Stomach smooth muscle (tissue), 2 donors: ENCODE measurements at regions not wholly inside any gene's neighbourhood (a gene's known extent, or its start where the extent isn't known, plus 50 kb on each side); places are given as distances from the start of the nearest gene placed in this dataset.

ENCODE experiments used
- H3K27ac ChIP-seq: one replicate; pipeline ENCODE4 v1.7.0; 2013; ENCODE audit warnings: mild to moderate bottlenecking, low read length, inconsistent platforms
- H3K27me3 ChIP-seq, 2 donors: one replicate each; pipeline ENCODE4 v1.7.0; 2013; ENCODE audit warnings: low read length in 2 of 2; ENCODE audit not compliant: insufficient read depth in 2 of 2, control insufficient read depth in 1 of 2
- H3K36me3 ChIP-seq, 2 donors: one replicate each; pipeline ENCODE4 v1.7.0; 2013; ENCODE audit warnings: low read length in 2 of 2; ENCODE audit not compliant: control insufficient read depth in 2 of 2, insufficient read depth in 2 of 2
- H3K4me1 ChIP-seq: one replicate; pipeline ENCODE4 v1.7.0; 2013; ENCODE audit warnings: low read length; ENCODE audit not compliant: control insufficient read depth, insufficient read depth
- H3K4me3 ChIP-seq, 2 donors: one replicate each; pipeline ENCODE4 v1.7.0; 2013; ENCODE audit warnings: low read length in 2 of 2
- H3K9ac ChIP-seq, 2 donors: one replicate each; pipeline ENCODE4 v1.7.0; 2013; ENCODE audit warnings: low read length in 2 of 2, mild to moderate bottlenecking in 1 of 2
- H3K9me3 ChIP-seq, 2 donors: one replicate each; pipeline ENCODE4 v1.7.0; 2013; ENCODE audit warnings: low read length in 2 of 2; ENCODE audit not compliant: control insufficient read depth in 2 of 2
- donor health status: healthy.
- donor health status: Pancreatic carcinoma.

DNA sequence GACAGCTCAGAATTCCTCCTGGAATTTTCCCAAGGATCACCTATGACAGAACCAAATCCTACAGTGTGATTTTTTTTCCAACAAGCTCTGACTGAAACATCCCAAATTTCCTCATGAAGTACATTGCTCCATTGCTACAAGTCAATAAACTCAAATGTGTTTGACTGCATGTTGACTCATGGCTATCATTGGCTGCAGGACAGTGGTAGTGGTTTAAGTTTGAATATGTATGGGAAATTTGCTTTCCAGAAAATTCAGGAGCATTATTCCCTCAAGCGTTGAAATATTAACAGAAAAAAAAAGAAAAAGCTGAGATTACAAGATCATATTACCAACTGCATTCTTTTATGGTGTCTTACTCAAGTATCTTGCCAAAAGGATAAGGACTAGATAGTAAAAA is 402.8 kb upstream of the DSEL start:
- Histone ChIP-seq H3K4me3 (no peak overlapping the region), H3K27ac (no peak overlapping the region), H3K4me1 (no peaks in the 10 kb centered on the region), H3K27me3 (no peaks in the 10 kb centered on the region), H3K36me3 (no peaks in the 10 kb centered on the region), H3K9me3 (no peaks in the 10 kb centered on the region), H3K9ac (no peak overlapping the region)

DNA sequence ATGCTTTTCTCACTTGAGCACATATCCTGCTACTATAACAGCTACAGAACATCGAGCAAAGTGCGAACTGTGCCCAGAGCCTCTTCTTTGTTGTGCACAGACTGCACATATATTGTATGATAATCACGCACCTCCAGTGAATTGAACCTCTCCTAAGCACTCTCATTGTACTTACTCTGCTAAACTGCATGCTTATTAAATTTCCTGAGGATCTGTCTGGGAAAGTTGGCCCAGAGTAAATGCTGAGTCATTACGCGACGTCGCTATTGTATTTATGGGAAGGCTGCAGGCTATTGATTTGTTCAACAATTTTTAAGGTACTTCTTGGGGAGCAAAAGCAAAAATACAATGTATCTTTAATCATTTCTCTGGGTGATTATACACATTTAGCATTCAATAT is 399.6 kb upstream of the DSEL start:
- H3K27ac ChIP-seq, result no peak overlapping the region
- H3K9me3 ChIP-seq, result no peaks in the 10 kb centered on the region
- no peaks in the 10 kb centered on the region for H3K4me1 ChIP-seq
- H3K4me3 ChIP-seq, result no peak overlapping the region
- no peaks in the 10 kb centered on the region for H3K36me3 ChIP-seq
- no peak overlapping the region for H3K9ac ChIP-seq
- H3K27me3 ChIP-seq, result no peaks in the 10 kb centered on the region

DNA sequence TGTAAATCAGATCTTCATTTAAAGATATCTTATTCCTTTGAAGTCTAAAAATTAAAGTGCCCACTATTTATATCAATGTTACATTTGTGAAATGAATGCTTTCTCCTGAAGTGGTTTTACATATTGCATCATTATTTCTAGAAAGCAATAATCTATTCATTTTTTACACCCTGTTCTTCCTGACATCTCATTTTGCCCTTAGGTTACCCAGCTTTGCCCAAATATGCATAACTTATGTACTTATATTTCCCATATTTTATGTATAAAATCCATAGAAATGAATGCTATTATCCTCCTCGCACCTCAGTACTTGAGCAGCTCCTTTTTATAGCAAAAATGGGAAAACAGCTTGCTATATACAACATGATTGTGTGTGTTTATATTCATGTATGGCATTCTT is 396.5 kb upstream of the DSEL start:
- Histone ChIP-seq H3K4me1 (no peaks in the 10 kb centered on the region), H3K9me3 (no peaks in the 10 kb centered on the region), H3K4me3 (no peak overlapping the region), H3K36me3 (no peaks in the 10 kb centered on the region), H3K27ac (no peak overlapping the region), H3K27me3 (no peaks in the 10 kb centered on the region), H3K9ac (no peak overlapping the region)

DNA sequence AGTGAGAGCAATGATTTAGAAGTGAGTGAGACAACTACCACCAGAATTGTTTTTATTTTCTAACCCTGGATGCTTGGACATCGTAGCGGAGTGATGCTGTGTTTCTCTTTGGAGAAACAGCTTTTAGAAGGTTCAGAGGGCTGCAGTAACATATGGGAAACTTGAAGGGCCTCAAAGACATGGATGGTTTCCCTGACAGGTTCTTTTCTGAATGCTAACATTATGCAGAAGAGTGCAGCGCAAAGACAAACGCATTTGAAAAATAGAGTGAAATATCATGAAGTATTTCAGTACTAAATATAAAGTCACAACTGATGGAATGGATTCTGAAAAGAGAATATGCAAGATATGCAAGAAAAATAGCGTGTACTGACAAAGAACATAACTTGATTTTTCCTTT is 385.1 kb upstream of the DSEL start:
- Histone ChIP-seq H3K27me3 (no peaks in the 10 kb centered on the region), H3K27ac (no peak overlapping the region), H3K9ac (no peak overlapping the region)

DNA sequence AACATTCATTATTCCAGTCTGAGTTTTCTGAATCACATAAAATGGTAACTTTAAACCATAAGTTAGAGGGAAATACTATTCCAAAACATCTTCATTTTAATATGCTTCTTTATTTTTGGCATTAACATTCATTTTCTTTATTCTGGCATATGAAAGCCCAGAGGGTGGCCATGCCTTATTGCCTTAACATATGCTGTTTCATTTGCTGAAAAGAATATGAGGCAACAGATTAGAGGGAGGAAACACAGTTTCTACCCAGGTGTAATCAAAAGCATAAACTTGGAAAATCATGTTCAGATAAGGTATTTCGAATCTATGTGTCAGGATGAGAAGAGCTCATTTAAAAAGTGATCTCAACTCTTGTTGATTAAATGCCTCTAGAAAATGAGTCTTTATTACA is 379.9 kb upstream of the DSEL start:
- Histone ChIP-seq H3K9me3 (no peaks in the 10 kb centered on the region), H3K36me3 (no peaks in the 10 kb centered on the region), H3K27ac (no peak overlapping the region), H3K4me3 (no peak overlapping the region), H3K4me1 (no peaks in the 10 kb centered on the region), H3K9ac (no peak overlapping the region), H3K27me3 (no peaks in the 10 kb centered on the region)

More for the DNA sequence above, 385.1 kb upstream of the DSEL start:
- H3K4me1 ChIP-seq, result no peaks in the 10 kb centered on the region
- H3K4me3 ChIP-seq, result no peak overlapping the region
- H3K9me3 ChIP-seq, result no peaks in the 10 kb centered on the region
- H3K36me3 ChIP-seq, result no peaks in the 10 kb centered on the region

DNA sequence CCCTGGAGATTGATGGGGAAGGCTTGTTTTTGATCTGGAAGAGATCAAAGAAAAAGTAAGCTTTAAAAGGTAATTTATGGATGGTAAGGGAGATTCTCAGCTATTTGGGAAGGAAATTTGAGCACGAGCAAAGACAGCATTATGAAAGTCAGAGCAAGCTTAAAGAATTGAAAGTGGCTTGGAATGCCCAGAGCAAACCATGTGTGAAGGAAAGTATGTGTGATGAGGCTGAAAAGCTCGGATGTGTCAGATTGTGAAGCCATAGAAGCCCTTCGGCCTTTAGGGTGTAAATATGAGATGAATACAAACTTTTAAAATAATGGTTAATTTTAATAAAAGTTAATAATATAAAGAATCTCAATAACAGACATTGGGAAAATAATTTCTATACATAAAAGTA is 377.4 kb upstream of the DSEL start:
- H3K36me3 ChIP-seq, result no peaks in the 10 kb centered on the region
- no peak overlapping the region for H3K27ac ChIP-seq
- H3K4me3 ChIP-seq, result no peak overlapping the region
- no peaks in the 10 kb centered on the region for H3K27me3 ChIP-seq
- no peaks in the 10 kb centered on the region for H3K4me1 ChIP-seq
- no peaks in the 10 kb centered on the region for H3K9me3 ChIP-seq
- H3K9ac ChIP-seq, result no peak overlapping the region

DNA sequence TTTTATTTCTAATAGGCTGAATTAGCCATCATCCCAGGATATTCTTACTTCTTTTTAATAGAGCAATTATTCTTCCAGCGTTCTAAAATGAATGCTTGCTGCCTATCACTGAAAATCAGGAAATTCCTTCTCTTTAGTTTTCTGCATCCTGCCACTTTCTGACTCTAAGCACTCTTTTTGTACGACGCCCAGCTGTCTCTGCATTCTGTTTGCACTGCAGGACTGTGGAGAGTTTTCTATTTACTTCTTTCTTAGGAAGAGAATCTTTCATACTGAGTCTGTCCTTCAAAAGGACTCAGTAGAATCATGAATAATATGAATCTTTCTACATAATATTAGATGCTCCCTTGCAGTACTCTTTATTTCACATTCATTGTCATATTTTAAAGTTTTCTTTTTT is 360.4 kb upstream of the DSEL start:
- Histone ChIP-seq H3K9ac (no peak overlapping the region), H3K36me3 (no peaks in the 10 kb centered on the region), H3K27ac (no peak overlapping the region), H3K4me3 (no peak overlapping the region), H3K9me3 (no peaks in the 10 kb centered on the region), H3K4me1 (no peaks in the 10 kb centered on the region), H3K27me3 (no peaks in the 10 kb centered on the region)

DNA sequence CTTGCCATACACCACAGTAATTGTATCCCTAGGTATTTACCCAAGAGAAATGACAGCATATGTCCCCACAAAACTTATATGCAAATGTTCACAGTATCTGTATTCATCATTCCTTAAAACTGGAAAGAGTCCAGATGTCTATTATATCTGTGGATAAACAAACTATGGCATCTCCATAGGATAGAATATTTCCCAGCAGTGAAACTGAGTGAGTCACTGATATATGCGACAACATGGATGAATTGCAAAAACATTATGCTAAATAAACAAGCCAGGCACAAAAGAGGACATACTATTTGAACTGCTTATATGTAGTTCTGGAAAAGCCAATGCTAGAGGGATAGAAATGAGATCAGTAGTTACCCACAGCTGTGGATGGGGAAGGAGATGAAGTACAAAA is 359.4 kb upstream of the DSEL start:
- Histone ChIP-seq H3K9me3 (no peaks in the 10 kb centered on the region), H3K27me3 (no peaks in the 10 kb centered on the region), H3K36me3 (no peaks in the 10 kb centered on the region), H3K4me3 (no peak overlapping the region), H3K27ac (no peak overlapping the region), H3K9ac (no peak overlapping the region), H3K4me1 (no peaks in the 10 kb centered on the region)

DNA sequence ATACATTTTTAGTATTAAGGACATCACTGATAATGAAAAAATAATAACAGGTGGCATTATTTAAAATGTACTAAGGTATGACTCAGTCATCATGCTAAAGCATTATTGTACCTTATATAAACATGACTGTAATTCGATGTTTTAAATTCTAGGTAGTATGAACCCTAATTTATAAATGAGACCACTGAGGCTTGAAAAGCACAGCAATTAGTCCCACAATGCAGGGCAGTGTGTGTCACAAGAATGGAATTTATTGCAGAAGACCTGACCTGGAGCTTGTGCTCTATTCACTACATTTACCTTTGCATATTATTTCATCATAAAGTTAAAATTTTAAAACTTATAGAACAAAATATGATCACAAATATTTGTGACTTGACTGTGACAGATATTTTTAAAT is 358.5 kb upstream of the DSEL start:
- H3K27ac ChIP-seq, result no peak overlapping the region
- no peaks in the 10 kb centered on the region for H3K36me3 ChIP-seq
- H3K27me3 ChIP-seq, result no peaks in the 10 kb centered on the region
- no peaks in the 10 kb centered on the region for H3K4me1 ChIP-seq
- H3K9me3 ChIP-seq, result no peaks in the 10 kb centered on the region
- no peak overlapping the region for H3K9ac ChIP-seq
- no peak overlapping the region for H3K4me3 ChIP-seq

DNA sequence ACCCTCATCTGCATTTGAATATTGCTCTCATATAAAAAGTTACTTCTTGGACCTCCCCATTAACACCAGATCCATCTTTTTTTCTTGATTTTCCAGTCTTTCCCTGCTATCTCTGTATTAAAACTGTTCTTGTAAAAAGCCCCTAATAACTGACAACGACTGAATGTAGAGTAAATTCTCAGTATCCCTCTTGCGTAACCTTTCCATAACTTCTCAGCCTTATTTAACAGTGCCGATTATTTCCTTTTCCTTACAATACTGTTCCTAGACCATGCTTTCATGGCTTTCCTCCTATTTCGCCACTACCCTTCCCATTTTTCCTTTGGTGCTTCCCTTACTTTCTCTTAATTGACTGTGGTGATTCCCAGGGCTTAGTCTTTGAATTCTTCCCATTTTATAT is 348.9 kb upstream of the DSEL start:
- Histone ChIP-seq H3K27ac (no peak overlapping the region), H3K4me1 (no peaks in the 10 kb centered on the region), H3K9me3 (no peaks in the 10 kb centered on the region), H3K9ac (no peak overlapping the region), H3K4me3 (no peak overlapping the region), H3K27me3 (no peaks in the 10 kb centered on the region), H3K36me3 (no peaks in the 10 kb centered on the region)

DNA sequence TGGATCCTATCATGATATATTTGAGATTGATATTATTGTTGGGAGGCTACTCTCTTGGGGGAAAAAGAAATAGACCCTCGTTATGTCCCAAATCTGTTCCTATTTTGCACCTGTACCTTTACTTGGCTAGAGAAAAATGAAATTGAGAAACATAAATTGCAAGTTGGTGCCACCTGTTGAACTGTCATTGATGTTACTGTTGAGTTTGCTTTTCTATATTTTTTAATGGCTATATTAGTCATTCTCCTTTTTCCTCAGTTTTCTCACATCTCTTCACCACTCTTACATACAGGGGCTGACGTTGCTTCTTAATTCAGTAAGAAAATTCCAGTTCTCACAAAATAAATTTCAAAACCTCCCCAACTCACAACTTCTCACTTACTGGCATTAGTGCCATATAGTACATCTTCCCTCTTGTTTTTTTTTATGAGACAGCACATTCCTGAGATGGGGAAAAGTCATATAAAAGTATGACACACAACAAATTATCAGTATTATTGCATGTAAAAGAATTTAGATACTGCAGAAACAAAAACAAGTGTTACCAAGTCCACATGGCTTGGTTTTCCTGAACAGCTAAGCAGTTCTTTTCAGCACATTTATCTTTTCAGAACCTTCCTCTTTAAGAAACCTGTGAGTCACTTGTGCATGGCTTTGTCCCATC is 348.3 kb upstream of the DSEL start:
- Histone ChIP-seq H3K36me3 (no peaks in the 10 kb centered on the region), H3K27ac (no peak overlapping the region), H3K9ac (no peak overlapping the region), H3K9me3 (no peaks in the 10 kb centered on the region), H3K4me3 (no peak overlapping the region), H3K4me1 (no peaks in the 10 kb centered on the region), H3K27me3 (no peaks in the 10 kb centered on the region)
